ENCODE measurements at regions not wholly inside any gene's neighbourhood (a gene's known extent, or its start where the extent isn't known, plus 50 kb on each side); places are given as distances from the start of the nearest gene placed in this dataset.

- Histone ChIP-seq H3K9me3 (ENCODE audit: low read depth) (no peaks in the 10 kb centered on the region), H3F3A (ENCODE audit: insufficient read depth) (peaks cover 29% of the 10 kb centered on the region; the same call in 1 of the 2 replicates), H3K9ac (no peak overlapping the region), H4K20me1 (ENCODE audit: insufficient read depth) (no peaks in the 10 kb centered on the region), H3K79me2 (ENCODE audit: insufficient read depth) (no peaks in the 10 kb centered on the region), H3K4me2 (ENCODE audit: unreplicated experiment) (no peak overlapping the region), H3K36me3 (ENCODE audit: low read depth) (no peaks in the 10 kb centered on the region), H3K27ac (peak overlapping the region; percentile 32), H3K4me1 (ENCODE audit: insufficient read depth) (peaks cover 25% of the 10 kb centered on the region), H3K27me3 (replicated peaks; ENCODE audit: insufficient read depth) (peaks cover 13% of the 10 kb centered on the region; the same call in 1 of the 2 replicates), H2AFZ (no peak overlapping the region), H3K9me2 (ENCODE audit: insufficient read depth) (no peaks in the 10 kb centered on the region), H3K4me3 (no peak overlapping the region)
- 0 to 1% methylated on average over 3 of the region's 3 CpGs for WGBS, 2 experiments (ENCODE audit: low coverage in 1 of 2, low lambda C conversion rate in 2 of 2, missing lambda C conversion rate in 2 of 2)
- peak; percentile 74 for DNase-seq
- in situ Hi-C loops (cut with MboI), result no loop called here
- TF ChIP-seq EZH2 (IDR thresholded peaks at IDR 0.05; ENCODE audit: insufficient read depth, poor library complexity, severe bottlenecking) (no peak), EZH2phosphoT487 (IDR thresholded peaks at IDR 0.05; ENCODE audit: insufficient read depth, low read depth) (no peak)
Measured at GRCh38 chr10:16184096-16184597, 252.7 kb upstream of the PTER start.

- Histone ChIP-seq H3K36me3 (ENCODE audit: low read depth) (no peaks in the 10 kb centered on the region), H3K4me3 (no peak overlapping the region), H2AFZ (no peak overlapping the region), H3K27me3 (replicated peaks; ENCODE audit: insufficient read depth) (peaks cover 7% of the 10 kb centered on the region; the same call in 1 of the 2 replicates), H3K4me2 (ENCODE audit: unreplicated experiment) (no peak overlapping the region), H3K79me2 (ENCODE audit: insufficient read depth) (no peaks in the 10 kb centered on the region), H4K20me1 (ENCODE audit: insufficient read depth) (no peaks in the 10 kb centered on the region), H3K9me3 (ENCODE audit: low read depth) (no peaks in the 10 kb centered on the region), H3K27ac (no peak overlapping the region), H3F3A (ENCODE audit: insufficient read depth) (peaks cover 29% of the 10 kb centered on the region; the same call in 1 of the 2 replicates), H3K9me2 (ENCODE audit: insufficient read depth) (no peaks in the 10 kb centered on the region), H3K4me1 (ENCODE audit: insufficient read depth) (peaks cover 25% of the 10 kb centered on the region), H3K9ac (no peak overlapping the region)
- TF ChIP-seq EZH2 (IDR thresholded peaks at IDR 0.05; ENCODE audit: insufficient read depth, poor library complexity, severe bottlenecking), result no peak
- TF ChIP-seq EZH2phosphoT487 (IDR thresholded peaks at IDR 0.05; ENCODE audit: insufficient read depth, low read depth), result no peak
- peak; percentile 2 for DNase-seq
- in situ Hi-C loops (cut with MboI), result no loop called here
- WGBS, 2 experiments (ENCODE audit: low coverage in 1 of 2, low lambda C conversion rate in 2 of 2, missing lambda C conversion rate in 2 of 2), result 3 to 6% methylated on average over 2 of the region's 2 CpGs
Measured at GRCh38 chr10:16184906-16185305, 251.9 kb upstream of the PTER start.

GRCh38 chr10:16186564-16186963, 250.2 kb upstream of the PTER start:
- Histone ChIP-seq H3K27ac (no peak overlapping the region), H3K79me2 (ENCODE audit: insufficient read depth) (no peaks in the 10 kb centered on the region), H3K4me3 (no peak overlapping the region), H3K9ac (no peak overlapping the region), H3K4me1 (ENCODE audit: insufficient read depth) (peaks cover 25% of the 10 kb centered on the region), H3K9me2 (ENCODE audit: insufficient read depth) (no peaks in the 10 kb centered on the region), H3K4me2 (ENCODE audit: unreplicated experiment) (no peak overlapping the region), H2AFZ (no peak overlapping the region), H4K20me1 (ENCODE audit: insufficient read depth) (no peaks in the 10 kb centered on the region), H3K27me3 (replicated peaks; ENCODE audit: insufficient read depth) (no peaks in the 10 kb centered on the region), H3F3A (ENCODE audit: insufficient read depth) (peaks cover 29% of the 10 kb centered on the region; the same call in 1 of the 2 replicates), H3K36me3 (ENCODE audit: low read depth) (no peaks in the 10 kb centered on the region), H3K9me3 (ENCODE audit: low read depth) (no peaks in the 10 kb centered on the region)
- no peak for DNase-seq
- 49 to 51% methylated on average over 3 of the region's 3 CpGs for WGBS, 2 experiments (ENCODE audit: low coverage in 1 of 2, low lambda C conversion rate in 2 of 2, missing lambda C conversion rate in 2 of 2)
- in situ Hi-C loops (cut with MboI), result no loop called here
- no peak for TF ChIP-seq EZH2 (IDR thresholded peaks at IDR 0.05; ENCODE audit: insufficient read depth, poor library complexity, severe bottlenecking)
- no peak for TF ChIP-seq EZH2phosphoT487 (IDR thresholded peaks at IDR 0.05; ENCODE audit: insufficient read depth, low read depth)

GRCh38 chr10:16187161-16187560, 249.6 kb upstream of the PTER start:
- H3K4me3 ChIP-seq, result no peak overlapping the region
- H3K9ac ChIP-seq, result no peak overlapping the region
- H3K27me3 ChIP-seq (replicated peaks; ENCODE audit: insufficient read depth), result no peaks in the 10 kb centered on the region
- H3K36me3 ChIP-seq (ENCODE audit: low read depth), result no peaks in the 10 kb centered on the region
- no peaks in the 10 kb centered on the region for H3K79me2 ChIP-seq (ENCODE audit: insufficient read depth)
- WGBS, 2 experiments (ENCODE audit: low coverage in 1 of 2, low lambda C conversion rate in 2 of 2, missing lambda C conversion rate in 2 of 2), result 43 to 75% methylated on average over 2 of the region's 2 CpGs
- H3K9me3 ChIP-seq (ENCODE audit: low read depth), result no peaks in the 10 kb centered on the region
- no peak overlapping the region for H3K27ac ChIP-seq
- H3K9me2 ChIP-seq (ENCODE audit: insufficient read depth), result no peaks in the 10 kb centered on the region
- no peaks in the 10 kb centered on the region for H4K20me1 ChIP-seq (ENCODE audit: insufficient read depth)
- no peak for DNase-seq
- in situ Hi-C loops (cut with MboI), result no loop called here
- H2AFZ ChIP-seq, result no peak overlapping the region
- no peak for TF ChIP-seq EZH2 (IDR thresholded peaks at IDR 0.05; ENCODE audit: insufficient read depth, poor library complexity, severe bottlenecking)
- no peak for TF ChIP-seq EZH2phosphoT487 (IDR thresholded peaks at IDR 0.05; ENCODE audit: insufficient read depth, low read depth)
- no peak overlapping the region for H3K4me2 ChIP-seq (ENCODE audit: unreplicated experiment)
- peaks cover 24% of the 10 kb centered on the region for H3K4me1 ChIP-seq (ENCODE audit: insufficient read depth)
- peaks cover 27% of the 10 kb centered on the region; the same call in 1 of the 2 replicates for H3F3A ChIP-seq (ENCODE audit: insufficient read depth)
